DMS53 (cell line): ENCODE measurements at regions not wholly inside any gene's neighbourhood (a gene's known extent, or its start where the extent isn't known, plus 50 kb on each side); places are given as distances from the start of the nearest gene placed in this dataset.
A peak's percentile ranks its signal among the peaks of the same experiment; 100 is the strongest.

ENCODE experiments used
- DNase-seq: peaks from one replicate; lab custom pipeline; 2025; lab: John Stamatoyannopoulos, UW

DNA sequence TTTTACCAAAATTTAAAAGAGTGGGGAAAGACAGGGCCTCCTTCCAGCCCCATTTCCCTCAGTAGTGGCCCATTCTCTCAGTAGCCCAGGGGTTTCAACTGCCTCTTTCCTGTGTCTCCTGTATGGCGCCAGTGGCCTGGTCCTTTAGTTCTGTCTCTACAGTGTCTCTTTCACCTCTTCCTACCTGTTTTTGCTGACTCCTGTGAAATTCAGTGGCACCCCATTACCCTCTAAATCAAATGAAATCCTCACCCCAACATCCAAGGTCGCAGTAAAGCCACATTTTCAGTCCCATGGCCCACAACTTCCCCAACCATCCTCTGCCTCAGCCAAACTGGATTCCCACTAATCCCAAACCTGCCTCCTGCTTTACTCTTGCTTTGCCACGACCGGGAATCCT, 200.7 kb downstream of the IPMK start:
- DNase-seq: no peak

GRCh38 chr10:58066126-58066525, 201.6 kb downstream of the IPMK start:
- DNase-seq: no peak

GRCh38 chr10:58065529-58065815, 202.2 kb downstream of the IPMK start:
- no peak for DNase-seq

DNA sequence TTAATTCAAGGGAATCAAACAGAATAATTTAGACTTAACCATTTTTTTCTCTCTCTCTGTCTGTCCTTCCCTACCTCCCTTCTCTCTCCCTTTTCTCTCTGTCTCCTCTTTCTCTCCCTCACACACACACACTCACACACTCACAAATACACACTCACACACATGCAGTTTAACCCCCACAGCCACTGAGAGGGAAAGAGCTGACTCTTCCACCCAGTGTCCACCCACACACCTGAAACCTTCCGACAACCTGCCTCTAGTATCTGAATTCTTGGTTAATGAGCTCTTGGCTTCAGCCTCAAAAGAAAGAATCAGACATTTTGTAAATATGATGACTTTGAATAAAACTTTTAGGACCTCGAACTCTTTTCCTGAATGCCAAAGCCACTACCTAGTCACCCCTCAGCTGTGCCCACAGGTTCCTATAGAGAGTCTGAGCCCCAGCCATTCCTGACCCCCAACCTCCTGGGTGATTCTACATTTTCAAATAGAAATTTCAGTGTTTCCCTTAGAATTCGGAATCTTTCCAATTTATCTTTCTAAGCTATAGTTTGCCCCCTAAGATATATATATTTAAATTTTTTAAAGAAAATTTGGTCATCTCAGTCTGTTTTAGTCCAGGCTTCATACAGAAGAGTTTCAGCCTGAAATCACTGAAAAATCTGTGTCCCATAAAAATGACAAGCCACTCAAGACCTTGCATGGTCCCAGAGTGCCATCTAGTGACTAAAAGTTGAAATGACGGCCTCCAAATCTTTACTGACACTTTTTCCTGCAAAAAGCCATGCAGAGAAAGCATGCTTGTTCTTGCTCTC, 202.8 kb downstream of the IPMK start:
- peak; percentile 73 for DNase-seq

- no peak for DNase-seq
These were observed 203.7 kb downstream of the IPMK start for GRCh38 chr10:58063861-58064480.

GRCh38 chr10:58058683-58059082, 209.0 kb downstream of the IPMK start:
- DNase-seq: peak; percentile 25

DNA sequence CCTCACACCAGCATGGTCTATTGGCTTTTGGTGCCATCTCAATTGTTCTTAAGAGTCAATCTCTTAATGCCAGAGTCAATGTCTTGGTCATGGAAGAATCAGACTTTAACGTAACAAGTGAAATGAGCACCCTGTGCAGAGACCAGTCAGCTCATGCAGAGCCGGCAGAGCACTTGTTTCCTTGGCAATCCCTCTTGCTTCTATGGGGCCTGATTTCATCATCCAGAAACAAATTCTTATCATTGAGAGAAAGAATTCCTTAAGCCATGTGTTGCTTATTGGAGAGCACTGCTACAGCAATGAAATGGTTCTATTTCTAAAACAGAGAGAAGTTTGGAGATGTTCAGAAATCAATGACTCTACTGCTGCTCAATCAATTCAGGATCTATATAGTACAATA, 212.8 kb downstream of the IPMK start:
- DNase-seq: no peak

DNA sequence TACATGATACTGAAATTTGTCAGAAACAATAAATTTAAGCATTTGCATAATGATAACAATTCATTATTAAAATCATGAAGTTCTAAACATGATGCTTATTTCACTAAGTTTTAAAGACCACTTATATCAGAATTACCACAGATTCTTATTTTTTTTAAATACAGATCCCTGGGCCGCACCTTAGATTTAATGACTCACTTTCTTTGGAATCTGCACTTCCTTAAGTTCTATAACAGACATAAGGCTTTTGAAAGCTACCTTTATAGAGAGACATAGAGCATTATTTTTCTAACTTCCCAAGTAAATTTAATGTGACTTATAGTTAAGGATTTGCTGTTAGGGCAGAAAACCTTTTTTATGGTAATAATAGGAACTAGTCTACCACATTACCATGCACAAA, 214.9 kb downstream of the IPMK start:
- DNase-seq: no peak

GRCh38 chr10:58050575-58050974, 217.1 kb downstream of the IPMK start:
- no peak for DNase-seq

DNA sequence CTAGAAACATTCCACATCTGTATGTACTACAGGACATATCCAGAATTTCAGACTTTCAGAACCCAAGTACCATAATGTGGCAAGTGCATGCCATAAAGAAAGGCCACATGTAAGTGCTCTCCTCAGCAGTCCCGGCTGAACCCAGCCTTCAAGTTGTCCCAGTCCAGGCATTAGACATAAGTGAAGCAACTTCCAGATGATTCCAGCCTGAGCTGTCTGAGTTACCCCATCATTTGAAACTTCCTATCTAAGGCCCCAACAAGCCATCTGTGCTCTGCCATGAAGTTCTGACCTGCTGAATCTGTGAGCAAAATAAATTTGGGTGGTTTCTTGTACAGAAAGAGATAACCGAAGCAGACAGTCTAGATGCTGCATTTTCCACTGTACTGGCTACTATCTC, 218.8 kb downstream of the IPMK start:
- DNase-seq: no peak

DNA sequence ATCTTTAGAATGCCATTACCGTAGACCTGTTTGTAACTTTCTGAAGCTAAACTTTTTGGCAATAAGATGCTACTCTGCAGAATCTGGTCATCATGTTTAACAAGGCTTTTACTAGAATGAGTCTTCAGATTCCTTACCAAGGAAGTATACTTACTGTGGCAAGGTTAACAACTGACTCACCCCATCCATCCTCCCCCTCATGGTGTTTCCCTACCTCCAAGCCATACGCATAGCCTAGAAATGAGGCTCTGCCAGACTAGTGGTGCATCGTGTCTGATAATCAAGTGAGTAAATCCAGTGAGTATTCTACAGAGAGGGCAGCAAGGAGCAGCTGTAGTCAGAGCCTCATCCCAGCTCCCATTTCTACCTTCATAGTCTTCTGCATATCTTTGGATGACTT, 223.6 kb downstream of the IPMK start:
- DNase-seq: no peak

- no peak for DNase-seq
These were observed 225.8 kb downstream of the IPMK start for GRCh38 chr10:58041901-58042300.

GRCh38 chr10:58030208-58030607, 237.5 kb downstream of the IPMK start:
- DNase-seq: no peak

- peak; percentile 55 for DNase-seq
These were observed 238.9 kb downstream of the IPMK start for GRCh38 chr10:58028597-58029366.

DNA sequence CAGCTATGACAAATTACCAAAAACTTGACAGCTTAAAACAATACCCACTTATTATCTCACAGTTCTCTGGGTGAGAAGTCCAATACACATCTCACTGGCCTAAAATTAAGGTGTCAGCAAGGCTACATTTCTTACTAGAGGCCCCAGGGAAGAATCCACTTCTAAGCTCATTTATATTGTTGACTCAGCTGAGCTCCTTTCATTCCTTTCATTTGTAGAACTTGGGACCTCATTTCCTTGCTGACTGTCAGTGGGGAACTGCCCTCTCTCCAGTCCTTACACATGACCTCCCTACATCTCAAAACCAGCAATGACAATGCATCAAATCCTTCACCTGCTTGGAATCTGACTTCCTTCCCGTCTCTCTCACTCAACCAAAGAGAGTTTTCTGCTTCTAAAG, 240.3 kb downstream of the IPMK start:
- peak; percentile 56 for DNase-seq

DNA sequence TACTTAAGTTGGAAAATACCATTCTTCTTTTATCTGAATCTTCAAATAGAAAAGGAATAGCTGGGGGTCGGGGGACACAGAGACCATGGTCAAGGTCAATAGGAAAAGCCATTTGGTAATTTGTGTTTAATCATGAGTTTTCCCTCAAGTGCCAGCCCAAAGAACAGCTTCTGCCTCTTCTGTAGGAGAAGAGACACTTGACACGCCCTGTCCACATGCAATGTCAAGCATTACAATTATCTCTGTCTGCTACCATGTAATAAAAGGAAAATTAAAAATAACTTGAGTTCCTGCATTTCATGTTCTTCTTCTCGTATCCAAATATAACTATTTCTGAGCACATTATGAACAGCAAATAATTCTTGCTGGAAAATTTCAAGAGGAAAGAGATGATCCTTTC, 241.7 kb downstream of the IPMK start:
- DNase-seq: peak; percentile 24

- DNase-seq: peak; percentile 91
These were observed 244.2 kb downstream of the IPMK start for GRCh38 chr10:58023341-58024073.

- DNase-seq: no peak
These were observed 247.7 kb downstream of the IPMK start for GRCh38 chr10:58019863-58020537.

DNA sequence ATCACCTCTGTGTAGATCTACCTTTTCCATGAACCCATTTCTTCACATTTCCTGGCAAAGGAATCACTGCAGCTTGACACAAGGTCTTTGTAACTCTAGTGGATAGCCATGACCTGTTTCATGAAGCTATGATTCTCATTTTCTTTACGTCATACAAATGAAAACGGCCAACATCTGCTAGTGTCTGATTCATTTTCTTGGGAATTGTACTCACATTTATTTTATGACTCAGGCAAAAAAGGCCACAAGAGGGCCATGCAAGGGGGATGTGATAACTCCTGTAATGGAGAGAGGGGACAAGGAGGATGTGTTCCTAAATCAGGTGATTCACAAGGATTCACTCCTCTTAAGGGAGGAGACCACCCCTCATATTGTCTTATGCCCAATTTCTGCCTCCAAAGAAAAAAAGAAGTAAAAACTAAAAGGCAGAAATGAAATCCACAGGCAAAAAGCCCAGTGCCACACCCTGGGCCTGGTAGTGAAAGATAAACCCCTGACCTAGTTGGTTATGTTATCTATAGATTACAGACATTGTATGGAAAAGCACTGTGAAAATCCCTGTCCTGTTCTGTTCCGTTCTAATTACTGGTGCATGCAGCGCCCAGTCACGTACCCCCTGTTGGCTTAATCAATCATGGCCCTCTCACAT, 249.9 kb downstream of the IPMK start:
- DNase-seq: no peak

GRCh38 chr10:58016614-58017013, 251.1 kb downstream of the IPMK start:
- no peak for DNase-seq

- no peak for DNase-seq
These were observed 253.3 kb downstream of the IPMK start for GRCh38 chr10:58014436-58014835.
